H1 (cell line): ENCODE measurements at regions not wholly inside any gene's neighbourhood (a gene's known extent, or its start where the extent isn't known, plus 50 kb on each side); places are given as distances from the start of the nearest gene placed in this dataset.

Experiments used
- CTCF ChIA-PET: fragments of 300-600 bp; sonication (Branson Sonifier 250); formaldehyde crosslinking; loops from one replicate; lab custom pipeline; 2021; ENCODE audit not compliant: partially characterized antibody; lab: Charles Lee
- POLR2A ChIA-PET: fragments of 300-600 bp; sonication (Branson Sonifier 250); formaldehyde crosslinking; loops from one replicate; lab custom pipeline; 2021; ENCODE audit warnings: inconsistent platforms; ENCODE audit not compliant: partially characterized antibody; lab: Charles Lee
- DNase-seq, 2 experiments: peaks; one replicate each; pipeline versions ENCODE4 v3.0.0 to v3.0.0-alpha.2; 2010 to 2022; ENCODE audit warnings: low spot score in 2 of 2, low read depth in 1 of 2, mixed read lengths in 1 of 2
- FAIRE-seq: peaks from 2 replicates; lab custom pipeline; 2011; peaks lifted over from hg19 to GRCh38; lab: Jason Lieb, UNC
- H2AFZ ChIP-seq: 2 replicates; pipeline ENCODE4 v1.8.1; 2012; ENCODE audit warnings: low read length, inconsistent platforms
- H2AK5ac ChIP-seq: 2 replicates; pipeline ENCODE4 v1.6.1; 2013; ENCODE audit warnings: low read depth, low read length
- H2BK120ac ChIP-seq: replicated peaks from 2 replicates; pipeline ENCODE3; 2013; ENCODE audit warnings: low read depth, low read length, inconsistent platforms
- H2BK12ac ChIP-seq: 2 replicates; pipeline ENCODE4 v1.6.1; 2013; ENCODE audit warnings: low read depth, low read length
- H2BK15ac ChIP-seq: 2 replicates; pipeline ENCODE4 v1.6.1; 2013; ENCODE audit warnings: low read length
- H2BK20ac ChIP-seq: 2 replicates; pipeline ENCODE4 v1.6.1; 2013; ENCODE audit warnings: low read length
- H2BK5ac ChIP-seq: 2 replicates; pipeline ENCODE4 v1.6.1; 2013; ENCODE audit warnings: low read depth, low read length
- H3K14ac ChIP-seq: 2 replicates; pipeline ENCODE4 v1.6.1; 2013; ENCODE audit warnings: inconsistent platforms; ENCODE audit not compliant: insufficient read length
- H3K18ac ChIP-seq: 2 replicates; pipeline ENCODE4 v1.6.1; 2013; ENCODE audit warnings: low read length; ENCODE audit errors: extremely low read depth
- H3K23ac ChIP-seq: 2 replicates; pipeline ENCODE4 v1.6.1; 2013; ENCODE audit warnings: inconsistent platforms; ENCODE audit not compliant: insufficient read length
- H3K23me2 ChIP-seq: 2 replicates; pipeline ENCODE4 v1.6.1; 2013; ENCODE audit warnings: low read depth, low read length
- H3K27ac ChIP-seq: 2 replicates; pipeline ENCODE4 v1.6.1; 2011; ENCODE audit warnings: low read depth, low read length, inconsistent platforms
- H3K27me3 ChIP-seq, 4 experiments: replicated peaks in 1 of 4; 1 replicate in 1 of 4; 2 replicates in 3 of 4; pipeline versions ENCODE4 v1.6.1 to v1.8.1; 2011 to 2013; ENCODE audit warnings: low read length in 3 of 4, mild to moderate bottlenecking in 3 of 4, inconsistent platforms in 2 of 4, mixed read lengths in 2 of 4, moderate library complexity in 1 of 4; ENCODE audit not compliant: control insufficient read depth in 3 of 4, insufficient read depth in 3 of 4; ENCODE audit errors: extremely low read depth in 1 of 4
- H3K36me3 ChIP-seq, 4 experiments: 2 replicates each; pipeline versions ENCODE4 v1.6.1 to v1.8.1; 2011 to 2013; ENCODE audit warnings: mild to moderate bottlenecking in 4 of 4, low read length in 3 of 4, moderate library complexity in 2 of 4, control low read depth in 1 of 4, inconsistent platforms in 1 of 4; ENCODE audit not compliant: insufficient read depth in 4 of 4, control insufficient read depth in 2 of 4
- H3K4ac ChIP-seq: replicated peaks from 2 replicates; pipeline ENCODE3; 2013; ENCODE audit warnings: low read length, low read depth, mixed read lengths, inconsistent platforms; ENCODE audit not compliant: insufficient read length
- H3K4me1 ChIP-seq, 4 experiments: replicated peaks in 1 of 4; 1 replicate in 1 of 4; 2 replicates in 3 of 4; pipeline versions ENCODE4 v1.6.1 to v1.8.1; 2011 to 2013; ENCODE audit warnings: low read length in 3 of 4, inconsistent platforms in 2 of 4, mixed read lengths in 1 of 4; ENCODE audit not compliant: insufficient read depth in 4 of 4, control insufficient read depth in 3 of 4
- H3K4me2 ChIP-seq, 2 experiments: 2 replicates each; pipeline versions ENCODE4 v1.6.1 to v1.8.1; 2011 to 2013; ENCODE audit warnings: low read depth in 2 of 2, low read length in 2 of 2, control low read depth in 1 of 2, inconsistent platforms in 1 of 2, mild to moderate bottlenecking in 1 of 2; ENCODE audit not compliant: insufficient read depth in 1 of 2
- H3K4me3 ChIP-seq, 4 experiments: fragments of 200-600, 300-600 bp in 1 of 4; sonication (generic), shearing (Covaris generic), sonication (Bioruptor Twin) in 1 of 4; 2 replicates each; pipeline versions ENCODE4 v1.5.1 to v1.8.1; 2011 to 2016; ENCODE audit warnings: low read length in 4 of 4, low read depth in 3 of 4, control low read depth in 2 of 4, inconsistent platforms in 2 of 4, mild to moderate bottlenecking in 2 of 4, mixed read lengths in 1 of 4, moderate library complexity in 1 of 4; ENCODE audit not compliant: insufficient read depth in 2 of 4; ENCODE audit errors: extremely low read depth in 1 of 4
- H3K56ac ChIP-seq: replicated peaks from 2 replicates; pipeline ENCODE3; 2013; ENCODE audit warnings: low read depth, mild to moderate bottlenecking, mixed read lengths, low read length, inconsistent platforms; ENCODE audit not compliant: insufficient read length
- H3K79me1 ChIP-seq: 2 replicates; pipeline ENCODE4 v1.6.1; 2013; ENCODE audit warnings: low read depth, low read length, control low read depth
- H3K79me2 ChIP-seq, 2 experiments: 2 replicates each; pipeline versions ENCODE4 v1.6.1 to v1.8.1; 2012 to 2013; ENCODE audit warnings: low read length in 2 of 2, mild to moderate bottlenecking in 2 of 2, inconsistent platforms in 1 of 2; ENCODE audit not compliant: insufficient read depth in 2 of 2, control insufficient read depth in 1 of 2
- H3K9ac ChIP-seq, 4 experiments: replicated peaks in 1 of 4; 1 replicate in 1 of 4; 2 replicates in 3 of 4; pipeline versions ENCODE4 v1.6.1 to v1.8.1; 2011 to 2013; ENCODE audit warnings: low read depth in 3 of 4, low read length in 3 of 4, control low read depth in 2 of 4, mild to moderate bottlenecking in 2 of 4, moderate library complexity in 2 of 4, inconsistent platforms in 1 of 4; ENCODE audit errors: extremely low read depth in 1 of 4
- H3K9me3 ChIP-seq, 2 experiments: 2 replicates each; pipeline versions ENCODE4 v1.6.1 to v1.8.1; 2012 to 2013; ENCODE audit warnings: mild to moderate bottlenecking in 2 of 2, moderate library complexity in 2 of 2, control low read depth in 1 of 2, inconsistent platforms in 1 of 2, low read depth in 1 of 2, low read length in 1 of 2, mixed read lengths in 1 of 2; ENCODE audit not compliant: insufficient read depth in 2 of 2
- H4K20me1 ChIP-seq, 2 experiments: replicated peaks in 1 of 2; 2 replicates each; pipeline versions ENCODE3 to v1.8.1; 2011 to 2013; ENCODE audit warnings: inconsistent platforms in 2 of 2, low read length in 2 of 2, mild to moderate bottlenecking in 1 of 2; ENCODE audit not compliant: insufficient read depth in 2 of 2, control insufficient read depth in 1 of 2
- H4K5ac ChIP-seq: 2 replicates; pipeline ENCODE4 v1.6.1; 2013; ENCODE audit warnings: low read length, low read depth, mixed read lengths, inconsistent platforms; ENCODE audit not compliant: insufficient read length
- H4K8ac ChIP-seq: 2 replicates; pipeline ENCODE4 v1.8.0; 2013; ENCODE audit warnings: mild to moderate bottlenecking, moderate library complexity, low read length, inconsistent platforms; ENCODE audit not compliant: insufficient read depth; ENCODE audit errors: extremely low read depth
- H4K91ac ChIP-seq: replicated peaks from 2 replicates; pipeline ENCODE3; 2013; ENCODE audit warnings: low read length, mixed read lengths, inconsistent platforms; ENCODE audit not compliant: insufficient read length
- CBX5 ChIP-seq: fragments of 300-800, 300-1000 bp; sonication (generic); IDR thresholded peaks from 2 replicates; pipeline ENCODE4 v1.7.1; 2016; ENCODE audit warnings: antibody characterized with exemption, low read length, low read depth
- GABPA ChIP-seq: IDR thresholded peaks from 2 replicates; pipeline ENCODE4 v1.6.1; 2011; ENCODE audit warnings: mild to moderate bottlenecking, low read length, moderate library complexity, borderline replicate concordance; ENCODE audit not compliant: insufficient read depth
- HDAC6 ChIP-seq: IDR thresholded peaks from one replicate; pipeline ENCODE4 v1.7.1; 2012; ENCODE audit warnings: low read depth, mild to moderate bottlenecking, inconsistent platforms, low read length, moderate library complexity
- JUN ChIP-seq: IDR thresholded peaks from 2 replicates; pipeline ENCODE4 v1.6.1; 2011; ENCODE audit warnings: low read depth, mild to moderate bottlenecking, improper control_type of control experiment, low read length
- TAF7 ChIP-seq: optimal IDR thresholded peaks from 2 replicates; pipeline ENCODE3; 2011; ENCODE audit warnings: low read depth, mild to moderate bottlenecking, inconsistent platforms, low read length, moderate library complexity, borderline replicate concordance
- TBP ChIP-seq: IDR thresholded peaks from 2 replicates; pipeline ENCODE4 v1.6.1; 2011; ENCODE audit warnings: low read depth, low read length, improper control_type of control experiment
- YY1 ChIP-seq: IDR thresholded peaks from 2 replicates; pipeline ENCODE4 v1.6.1; 2011; ENCODE audit warnings: low read depth, mild to moderate bottlenecking, low read length
- WGBS, 2 experiments: shearing (Covaris generic) in 1 of 2; methylation state at CpG; one replicate each; pipeline versions ENCODE4 v1.1.6 to v1.1.7; 2013 to 2015; ENCODE audit warnings: low lambda C conversion rate in 2 of 2, mixed read lengths in 2 of 2, inconsistent platforms in 1 of 2, low coverage in 1 of 2, missing lambda C conversion rate in 1 of 2; ENCODE audit not compliant: insufficient replicate concordance in 2 of 2, insufficient coverage in 1 of 2, insufficient read length in 1 of 2; ENCODE audit errors: extremely low coverage in 1 of 2, missing lambda C conversion rate in 1 of 2; 5-methylcytosine and 5-hydroxymethylcytosine counted together
- TF ChIP-seq, protein P1 (sequence below): IDR thresholded peaks from 2 replicates; pipeline ENCODE4 v1.6.1; 2011; ENCODE audit warnings: low read depth, mild to moderate bottlenecking, low read length; ENCODE audit not compliant: insufficient read depth

DNA sequence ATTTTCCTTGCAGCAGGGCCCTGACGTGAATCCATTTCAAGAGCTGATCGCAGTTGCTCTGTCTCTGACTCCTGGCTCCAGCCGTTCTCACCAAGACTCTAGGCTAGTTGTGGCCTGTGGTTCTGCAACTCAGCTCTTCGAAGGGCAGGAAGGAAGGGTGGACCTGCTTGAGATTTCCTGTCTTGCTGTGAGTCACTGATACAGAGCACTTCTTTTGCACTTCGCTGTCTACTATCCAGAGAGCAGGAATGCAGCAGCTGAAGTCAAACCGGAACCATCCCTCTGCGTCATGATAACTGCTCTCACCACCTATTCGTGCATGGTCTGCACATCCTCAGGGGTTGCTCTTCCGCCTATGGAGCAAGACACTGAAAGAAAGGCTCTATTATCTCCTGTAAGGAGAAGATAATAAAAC is 59.7 kb downstream of the RAP2B start:
- POLR2A ChIA-PET, result no interaction called here
- no peak for FAIRE-seq
- no peaks in the 10 kb centered on the region for H4K20me1 ChIP-seq
- no peak overlapping the region for H3K27ac ChIP-seq
- peak overlapping the region; percentile 6; the same call in 1 of the 2 replicates for H2AFZ ChIP-seq
- H4K8ac ChIP-seq, result no peak overlapping the region
- no peaks in the 10 kb centered on the region for H3K4me1 ChIP-seq
- H3K23me2 ChIP-seq, result no peaks in the 10 kb centered on the region; the same call in 1 of the 2 replicates
- H2BK120ac ChIP-seq, result peak overlapping the region; percentile 13
- no peak overlapping the region for H3K4ac ChIP-seq
- no peak overlapping the region for H3K23ac ChIP-seq
- TF ChIP-seq JUN, result no peak
- no peak for TF ChIP-seq TAF7
- no peak for TF ChIP-seq YY1
- TF ChIP-seq, protein P1, sequence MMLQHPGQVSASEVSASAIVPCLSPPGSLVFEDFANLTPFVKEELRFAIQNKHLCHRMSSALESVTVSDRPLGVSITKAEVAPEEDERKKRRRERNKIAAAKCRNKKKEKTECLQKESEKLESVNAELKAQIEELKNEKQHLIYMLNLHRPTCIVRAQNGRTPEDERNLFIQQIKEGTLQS, result no peak
- TF ChIP-seq CBX5, result no peak
- TF ChIP-seq GABPA, result no peak
- no peak for TF ChIP-seq HDAC6
- no peak for TF ChIP-seq TBP
- TF ChIP-seq, all 59 proteins: peak for 0
- H3K79me1 ChIP-seq, result no peaks in the 10 kb centered on the region
- H3K4me3 ChIP-seq, result no peak overlapping the region
- no peak overlapping the region; the same call in 1 of the 2 replicates for H2BK20ac ChIP-seq
- no peak overlapping the region for H3K18ac ChIP-seq
- H2BK15ac ChIP-seq, result 0 out of 2 replicates have a peak overlapping the region, but pooled peaks have one; percentile 0
- CTCF ChIA-PET, result no interaction called here
- H3K56ac ChIP-seq, result no peak overlapping the region
- no peak overlapping the region for H3K14ac ChIP-seq
- no peaks in the 10 kb centered on the region for H3K9me3 ChIP-seq
- DNase-seq, result no peak
- no peak overlapping the region for H2BK12ac ChIP-seq
- no peaks in the 10 kb centered on the region for H3K36me3 ChIP-seq
- H2BK5ac ChIP-seq, result no peak overlapping the region
- WGBS, 2 experiments, result 89% methylated on average over 9 of the region's 9 CpGs; no CpG with 5 or more reads in 1 of the 2 experiments
- no peak overlapping the region; the same call in 1 of the 2 replicates for H2AK5ac ChIP-seq
- H3K79me2 ChIP-seq, result no peaks in the 10 kb centered on the region
- H4K91ac ChIP-seq, result no peak overlapping the region
- no peak overlapping the region for H4K5ac ChIP-seq
- H3K4me2 ChIP-seq, result no peak overlapping the region
- H3K27me3 ChIP-seq, result no peaks in the 10 kb centered on the region
- no peak overlapping the region for H3K9ac ChIP-seq
